ENCODE measurements at regions not wholly inside any gene's neighbourhood (a gene's known extent, or its start where the extent isn't known, plus 50 kb on each side); places are given as distances from the start of the nearest gene placed in this dataset.

- TF ChIP-seq CTCF (IDR thresholded peaks at IDR 0.05) = no peak
- no peak for TF ChIP-seq POLR2A (IDR thresholded peaks at IDR 0.05)
- TF ChIP-seq POLR2AphosphoS5 (IDR thresholded peaks at IDR 0.05) = no peak
- TF ChIP-seq EP300 (IDR thresholded peaks at IDR 0.05) = no peak
Measured at GRCh38 chr1:34631126-34631525, 123.7 kb upstream of the GJB5 start.
